ENCODE measurements at regions not wholly inside any gene's neighbourhood (a gene's known extent, or its start where the extent isn't known, plus 50 kb on each side); places are given as distances from the start of the nearest gene placed in this dataset.

- Histone ChIP-seq H3K36me3 (ENCODE audit: control insufficient read depth, insufficient read depth, low read length) (no peaks in the 10 kb centered on the region), H3K4me3 (ENCODE audit: low read depth, low read length) (no peak overlapping the region), H3K27me3 (ENCODE audit: control insufficient read depth, insufficient read depth, low read length) (no peaks in the 10 kb centered on the region)
- ChIA-PET POLR2A (no interaction called here), CTCF (interaction anchor here (0.7 kb wide), 1 partner anchor 9 kb away, joined by 3 read pairs; no protein-coding TSS in a partner anchor)
- DNase-seq (ENCODE audit: low read depth): no peak
- no peak for TF ChIP-seq CTCF (IDR thresholded peaks at IDR 0.05; ENCODE audit: insufficient read depth, low read depth, low read length)
These were observed 201.4 kb upstream of the SNX7 start for GRCh38 chr1:98460136-98460535.

- no peak for TF ChIP-seq CTCF (IDR thresholded peaks at IDR 0.05; ENCODE audit: insufficient read depth, low read depth, low read length)
- Histone ChIP-seq H3K36me3 (ENCODE audit: control insufficient read depth, insufficient read depth, low read length) (no peaks in the 10 kb centered on the region), H3K27me3 (ENCODE audit: control insufficient read depth, insufficient read depth, low read length) (no peaks in the 10 kb centered on the region), H3K4me3 (ENCODE audit: low read depth, low read length) (no peak overlapping the region)
- ChIA-PET POLR2A (no interaction called here), CTCF (interaction anchor here (0.7 kb wide), 1 partner anchor 9 kb away, joined by 3 read pairs; no protein-coding TSS in a partner anchor)
- no peak for DNase-seq (ENCODE audit: low read depth)
These were observed 202.0 kb upstream of the SNX7 start for GRCh38 chr1:98459486-98459870.

- H3K4me3 ChIP-seq (ENCODE audit: low read depth, low read length): no peak overlapping the region
- no peaks in the 10 kb centered on the region for H3K27me3 ChIP-seq (ENCODE audit: control insufficient read depth, insufficient read depth, low read length)
- H3K36me3 ChIP-seq (ENCODE audit: control insufficient read depth, insufficient read depth, low read length): no peaks in the 10 kb centered on the region
- POLR2A ChIA-PET: no interaction called here
- DNase-seq (ENCODE audit: low read depth): no peak
- TF ChIP-seq CTCF (IDR thresholded peaks at IDR 0.05; ENCODE audit: insufficient read depth, low read depth, low read length): no peak
- CTCF ChIA-PET: no interaction called here
These were observed 202.7 kb upstream of the SNX7 start for GRCh38 chr1:98458511-98459485.

- POLR2A ChIA-PET: no interaction called here
- CTCF ChIA-PET: no interaction called here
These were observed 204.3 kb upstream of the SNX7 start for GRCh38 chr1:98457248-98457647.

More at GRCh38 chr1:98457248-98457647, 204.3 kb upstream of the SNX7 start:
- no peak for DNase-seq (ENCODE audit: low read depth)
- H3K36me3 ChIP-seq (ENCODE audit: control insufficient read depth, insufficient read depth, low read length): no peaks in the 10 kb centered on the region
- H3K4me3 ChIP-seq (ENCODE audit: low read depth, low read length): no peak overlapping the region
- no peaks in the 10 kb centered on the region for H3K27me3 ChIP-seq (ENCODE audit: control insufficient read depth, insufficient read depth, low read length)
- TF ChIP-seq CTCF (IDR thresholded peaks at IDR 0.05; ENCODE audit: insufficient read depth, low read depth, low read length): no peak
